DOHH2 (cell line): ENCODE measurements at regions not wholly inside any gene's neighbourhood (a gene's known extent, or its start where the extent isn't known, plus 50 kb on each side); places are given as distances from the start of the nearest gene placed in this dataset.

Source experiments
- H3F3A ChIP-seq: fragments of 200-600 bp; sonication (generic), shearing (Covaris generic); 2 replicates; pipeline ENCODE4 v1.6.0; 2016; ENCODE audit warnings: antibody characterized with exemption, mild to moderate bottlenecking; ENCODE audit not compliant: control insufficient read depth, insufficient read depth
- H3K27ac ChIP-seq: fragments of 200-600 bp; sonication (generic); 2 replicates; pipeline ENCODE4 v1.5.1; 2014; ENCODE audit warnings: low read depth, mild to moderate bottlenecking, low read length, moderate library complexity
- H3K27me3 ChIP-seq: fragments of 200-600 bp; sonication (generic); 2 replicates; pipeline ENCODE4 v1.6.1; 2014; ENCODE audit warnings: mild to moderate bottlenecking, low read length, mixed read lengths; ENCODE audit not compliant: control insufficient read depth
- H3K36me3 ChIP-seq: fragments of 200-600 bp; sonication (generic); 2 replicates; pipeline ENCODE4 v1.6.1; 2014; ENCODE audit warnings: mild to moderate bottlenecking, low read length, moderate library complexity, mixed read lengths; ENCODE audit not compliant: control insufficient read depth
- H3K4me1 ChIP-seq: fragments of 200-600 bp; sonication (generic); 2 replicates; pipeline ENCODE4 v1.6.1; 2014; ENCODE audit warnings: mild to moderate bottlenecking, low read length, mixed read lengths; ENCODE audit not compliant: control insufficient read depth
- H3K4me2 ChIP-seq: fragments of 200-600 bp; sonication (generic); 2 replicates; pipeline ENCODE4 v1.6.0; 2014; ENCODE audit warnings: mild to moderate bottlenecking, low read length, moderate library complexity
- H3K4me3 ChIP-seq: fragments of 200-600 bp; sonication (generic); 2 replicates; pipeline ENCODE4 v1.5.1; 2014; ENCODE audit warnings: mild to moderate bottlenecking, low read length, mixed read lengths
- H3K79me2 ChIP-seq: fragments of 200-600 bp; sonication (generic); 2 replicates; pipeline ENCODE4 v1.6.1; 2014; ENCODE audit warnings: mild to moderate bottlenecking, low read length, mixed read lengths; ENCODE audit not compliant: control insufficient read depth
- H3K9me2 ChIP-seq: fragments of 200-600 bp; sonication (generic); replicated peaks from 2 replicates; pipeline ENCODE4 v1.6.1; 2014; ENCODE audit warnings: mild to moderate bottlenecking, low read length, mixed read lengths; ENCODE audit not compliant: control insufficient read depth
- H3K9me3 ChIP-seq: fragments of 200-600 bp; sonication (generic); 2 replicates; pipeline ENCODE4 v1.6.1; 2014; ENCODE audit warnings: antibody characterized with exemption, low read length, mixed read lengths; ENCODE audit not compliant: control insufficient read depth, insufficient read depth
- H4K20me1 ChIP-seq: fragments of 200-600 bp; sonication (generic); 2 replicates; pipeline ENCODE4 v1.6.0; 2014; ENCODE audit warnings: low read depth, mild to moderate bottlenecking, antibody characterized with exemption, low read length, moderate library complexity; ENCODE audit not compliant: control insufficient read depth, insufficient read depth
- EZH2phosphoT487 ChIP-seq: fragments of 200-600 bp; sonication (generic); IDR thresholded peaks from 2 replicates; pipeline ENCODE4 v1.6.1; 2017; ENCODE audit warnings: borderline replicate concordance, mild to moderate bottlenecking, antibody characterized with exemption, low read length, moderate library complexity, mixed read lengths
- TF ChIP-seq, protein P1 (sequence below): fragments of 200-600 bp; sonication (generic); IDR thresholded peaks from one replicate; pipeline ENCODE4 v1.5.1; 2014; ENCODE audit warnings: antibody characterized with exemption, mild to moderate bottlenecking, low read depth, low read length; ENCODE audit not compliant: poor library complexity, severe bottlenecking

DNA sequence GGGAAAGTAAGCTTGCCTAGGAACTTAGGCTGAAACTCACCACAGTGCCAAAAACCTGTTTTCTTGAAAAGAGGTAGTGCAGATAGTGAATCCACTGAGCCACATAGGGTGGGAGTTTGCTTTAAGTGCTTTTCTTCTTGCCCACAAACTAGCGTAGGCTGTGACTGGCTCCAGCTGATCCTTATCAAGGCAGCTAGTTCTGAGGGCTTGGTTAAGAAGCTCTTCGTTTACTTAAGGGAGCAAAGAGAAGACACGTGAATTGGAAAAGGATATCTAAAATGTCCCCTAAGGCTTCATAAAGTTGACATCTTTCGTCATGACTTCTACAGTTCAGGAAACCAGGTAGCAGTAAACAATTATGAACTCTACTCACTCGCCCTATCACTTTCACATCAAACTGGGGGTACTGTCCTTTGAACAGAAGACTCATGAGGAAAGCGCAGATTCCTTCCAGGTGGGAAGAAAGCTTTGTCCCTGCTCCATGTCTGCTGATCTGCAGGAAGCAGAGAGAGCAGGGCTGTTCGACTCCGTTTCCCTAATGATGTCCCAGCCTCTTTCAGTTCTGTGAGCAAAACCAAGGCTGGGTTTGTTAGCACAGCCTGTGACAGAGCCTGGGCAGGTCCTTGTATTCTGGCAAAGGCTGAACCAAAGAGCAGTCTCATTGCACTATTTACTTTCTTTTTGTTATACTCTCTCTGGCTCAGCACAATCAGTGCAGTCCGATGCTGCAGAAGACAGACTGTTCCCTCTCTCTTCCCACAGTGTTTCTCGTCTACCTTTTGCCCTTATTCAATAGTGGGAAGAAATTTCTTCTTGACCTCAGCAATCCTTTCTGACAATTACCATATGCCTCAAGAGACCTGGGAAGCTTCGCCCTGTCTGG is 93.5 kb upstream of the ETV6 start:
- Histone ChIP-seq H3F3A (no peaks in the 10 kb centered on the region), H4K20me1 (no peaks in the 10 kb centered on the region), H3K9me2 (no peaks in the 10 kb centered on the region), H3K36me3 (no peaks in the 10 kb centered on the region), H3K79me2 (no peaks in the 10 kb centered on the region), H3K9me3 (no peaks in the 10 kb centered on the region), H3K4me2 (no peak overlapping the region), H3K4me3 (no peak overlapping the region), H3K27ac (no peak overlapping the region), H3K27me3 (peaks cover 29% of the 10 kb centered on the region), H3K4me1 (no peaks in the 10 kb centered on the region)
- TF ChIP-seq, protein P1, sequence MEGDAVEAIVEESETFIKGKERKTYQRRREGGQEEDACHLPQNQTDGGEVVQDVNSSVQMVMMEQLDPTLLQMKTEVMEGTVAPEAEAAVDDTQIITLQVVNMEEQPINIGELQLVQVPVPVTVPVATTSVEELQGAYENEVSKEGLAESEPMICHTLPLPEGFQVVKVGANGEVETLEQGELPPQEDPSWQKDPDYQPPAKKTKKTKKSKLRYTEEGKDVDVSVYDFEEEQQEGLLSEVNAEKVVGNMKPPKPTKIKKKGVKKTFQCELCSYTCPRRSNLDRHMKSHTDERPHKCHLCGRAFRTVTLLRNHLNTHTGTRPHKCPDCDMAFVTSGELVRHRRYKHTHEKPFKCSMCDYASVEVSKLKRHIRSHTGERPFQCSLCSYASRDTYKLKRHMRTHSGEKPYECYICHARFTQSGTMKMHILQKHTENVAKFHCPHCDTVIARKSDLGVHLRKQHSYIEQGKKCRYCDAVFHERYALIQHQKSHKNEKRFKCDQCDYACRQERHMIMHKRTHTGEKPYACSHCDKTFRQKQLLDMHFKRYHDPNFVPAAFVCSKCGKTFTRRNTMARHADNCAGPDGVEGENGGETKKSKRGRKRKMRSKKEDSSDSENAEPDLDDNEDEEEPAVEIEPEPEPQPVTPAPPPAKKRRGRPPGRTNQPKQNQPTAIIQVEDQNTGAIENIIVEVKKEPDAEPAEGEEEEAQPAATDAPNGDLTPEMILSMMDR = no peak
- TF ChIP-seq EZH2phosphoT487 = no peak

DNA sequence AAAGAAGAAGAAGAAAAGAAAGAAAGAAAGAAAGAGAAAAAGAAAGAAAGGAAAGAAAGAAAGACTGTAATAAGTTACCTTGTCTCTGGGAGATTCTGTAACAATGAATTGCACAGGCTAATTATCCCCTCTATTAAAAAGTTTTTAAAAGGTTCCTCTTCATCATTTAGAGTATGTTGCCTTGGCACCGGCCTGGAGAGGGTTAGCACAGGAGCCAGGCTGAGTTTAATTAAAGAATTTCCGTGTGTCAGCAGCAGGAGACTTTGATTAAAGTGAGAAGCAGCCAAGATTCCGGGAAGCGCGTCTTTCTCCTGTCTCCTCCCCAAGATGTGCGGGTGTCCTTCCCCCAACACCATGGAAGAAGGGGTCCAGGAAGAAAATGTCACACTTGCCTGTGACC is 92.8 kb upstream of the ETV6 start:
- Histone ChIP-seq H3K4me3 (no peak overlapping the region), H4K20me1 (no peaks in the 10 kb centered on the region), H3K79me2 (no peaks in the 10 kb centered on the region), H3K4me1 (no peaks in the 10 kb centered on the region), H3K27me3 (peaks cover 35% of the 10 kb centered on the region), H3K4me2 (no peak overlapping the region), H3K27ac (no peak overlapping the region), H3K36me3 (no peaks in the 10 kb centered on the region), H3K9me2 (no peaks in the 10 kb centered on the region), H3F3A (no peaks in the 10 kb centered on the region), H3K9me3 (no peaks in the 10 kb centered on the region)
- no peak for TF ChIP-seq EZH2phosphoT487
- TF ChIP-seq, protein P1 = no peak

DNA sequence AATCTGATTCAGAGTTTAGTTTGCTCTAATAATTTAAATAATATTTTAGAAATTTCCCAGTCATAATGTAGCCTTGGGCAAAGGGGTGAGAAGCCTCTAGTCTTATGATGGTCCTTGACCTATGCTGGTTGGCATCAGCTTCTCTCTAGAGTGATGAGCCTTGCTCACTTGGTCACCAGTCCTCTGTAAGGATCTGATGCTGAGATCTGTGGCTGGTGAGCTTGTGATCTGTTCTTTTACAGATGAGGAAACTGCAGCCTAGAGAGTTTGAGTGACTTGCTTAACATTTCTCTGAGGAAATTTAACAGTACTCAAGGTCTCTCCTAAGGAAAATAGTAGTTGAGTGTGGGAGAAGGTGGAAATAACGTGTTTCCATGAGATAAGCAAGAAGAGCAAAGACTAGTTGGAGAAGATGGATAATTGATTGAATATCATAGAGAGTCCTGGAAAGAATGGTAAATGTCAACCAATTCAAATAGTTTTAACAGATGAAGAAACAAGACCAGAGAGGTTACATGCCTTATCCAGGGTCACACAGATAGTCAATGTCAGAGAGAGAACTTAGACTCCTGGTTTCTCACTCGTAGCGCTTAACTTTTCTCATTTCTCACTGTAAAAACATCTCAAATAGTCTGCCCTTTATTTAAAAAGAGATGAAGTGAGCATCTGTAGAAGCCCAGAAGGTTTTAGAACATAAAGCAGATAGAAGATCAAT is 89.7 kb upstream of the ETV6 start:
- Histone ChIP-seq H3K4me3 (no peak overlapping the region), H3K27me3 (peaks cover 30% of the 10 kb centered on the region)

More for the DNA sequence above, 89.7 kb upstream of the ETV6 start:
- Histone ChIP-seq H3K4me2 (no peak overlapping the region), H3K9me3 (no peaks in the 10 kb centered on the region), H3K36me3 (no peaks in the 10 kb centered on the region), H3K9me2 (no peaks in the 10 kb centered on the region), H3F3A (no peaks in the 10 kb centered on the region), H3K4me1 (no peaks in the 10 kb centered on the region), H3K27ac (no peak overlapping the region), H4K20me1 (no peaks in the 10 kb centered on the region), H3K79me2 (no peaks in the 10 kb centered on the region)
- no peak for TF ChIP-seq EZH2phosphoT487
- TF ChIP-seq, protein P1 = no peak
